Neuronal stem cell (in vitro differentiated cells): ENCODE measurements at regions not wholly inside any gene's neighbourhood (a gene's known extent, or its start where the extent isn't known, plus 50 kb on each side); places are given as distances from the start of the nearest gene placed in this dataset.

Experiments used
- DNase-seq: peaks from one replicate; pipeline ENCODE4 v3.0.0-alpha.2; 2013; ENCODE audit warnings: low spot score
- H2AFZ ChIP-seq: one replicate; pipeline ENCODE4 v1.6.1; 2013; ENCODE audit warnings: mild to moderate bottlenecking, low read length, inconsistent platforms
- H2AK5ac ChIP-seq: 2 replicates; pipeline ENCODE4 v1.6.1; 2013; ENCODE audit warnings: low read depth, mild to moderate bottlenecking, inconsistent platforms, low read length, moderate library complexity, mixed read lengths
- H2BK120ac ChIP-seq: 2 replicates; pipeline ENCODE4 v1.6.1; 2013; ENCODE audit warnings: low read depth, mild to moderate bottlenecking, inconsistent platforms, low read length, moderate library complexity, mixed read lengths
- H2BK12ac ChIP-seq: one replicate; pipeline ENCODE4 v1.6.1; 2013; ENCODE audit warnings: low read length, inconsistent platforms
- H2BK15ac ChIP-seq: 2 replicates; pipeline ENCODE4 v1.6.1; 2013; ENCODE audit warnings: mild to moderate bottlenecking, low read length, inconsistent platforms, mixed read lengths
- H2BK5ac ChIP-seq: one replicate; pipeline ENCODE4 v1.6.1; 2013; ENCODE audit warnings: inconsistent platforms, mild to moderate bottlenecking, low read length, moderate library complexity
- H3K14ac ChIP-seq: one replicate; pipeline ENCODE4 v1.6.1; 2013; ENCODE audit warnings: low read length, inconsistent platforms
- H3K18ac ChIP-seq: 2 replicates; pipeline ENCODE4 v1.6.1; 2013; ENCODE audit warnings: low read length, inconsistent platforms
- H3K23ac ChIP-seq: 2 replicates; pipeline ENCODE4 v1.6.1; 2013; ENCODE audit warnings: low read depth, mild to moderate bottlenecking, mixed read lengths, low read length, inconsistent platforms; ENCODE audit not compliant: poor library complexity
- H3K27ac ChIP-seq: replicated peaks from 3 replicates; pipeline ENCODE4 v1.5.1; 2013; ENCODE audit warnings: low read length, inconsistent platforms
- H3K27me3 ChIP-seq, 3 experiments: 2 replicates each; pipeline ENCODE4 v1.6.1; 2013; ENCODE audit warnings: low read length in 3 of 3, mild to moderate bottlenecking in 2 of 3, inconsistent platforms in 1 of 3, low read depth in 1 of 3, mixed read lengths in 1 of 3, moderate library complexity in 1 of 3; ENCODE audit not compliant: control insufficient read depth in 3 of 3, insufficient read depth in 3 of 3
- H3K36me3 ChIP-seq, 2 donors: replicated peaks in 1 of 2; 2 replicates each; pipeline ENCODE4 v1.6.1; 2013; ENCODE audit warnings: low read length in 2 of 2; ENCODE audit not compliant: control insufficient read depth in 2 of 2, insufficient read depth in 2 of 2
- H3K4ac ChIP-seq: 2 replicates; pipeline ENCODE4 v1.6.1; 2013; ENCODE audit warnings: inconsistent platforms, mild to moderate bottlenecking, low read length, moderate library complexity
- H3K4me1 ChIP-seq, 2 donors: 1 replicate in 1 of 2; 2 replicates in 1 of 2; pipeline ENCODE4 v1.6.1; 2013; ENCODE audit warnings: low read length in 2 of 2, low read depth in 1 of 2; ENCODE audit not compliant: control insufficient read depth in 2 of 2, insufficient read depth in 1 of 2
- H3K4me2 ChIP-seq: one replicate; pipeline ENCODE4 v1.6.1; 2013; ENCODE audit warnings: mild to moderate bottlenecking, low read length, inconsistent platforms; ENCODE audit not compliant: insufficient read depth, poor library complexity, severe bottlenecking
- H3K4me3 ChIP-seq, 2 donors: 2 replicates each; pipeline ENCODE4 v1.5.1; 2013; ENCODE audit warnings: low read length in 2 of 2, mild to moderate bottlenecking in 2 of 2, inconsistent platforms in 1 of 2, moderate library complexity in 1 of 2
- H3K79me1 ChIP-seq: one replicate; pipeline ENCODE4 v1.6.1; 2013; ENCODE audit warnings: low read depth, mild to moderate bottlenecking, inconsistent platforms, low read length, moderate library complexity
- H3K9ac ChIP-seq: one replicate; pipeline ENCODE4 v1.6.1; 2013; ENCODE audit warnings: mild to moderate bottlenecking, low read depth, low read length, inconsistent platforms; ENCODE audit not compliant: poor library complexity
- H3K9me3 ChIP-seq, 2 donors: replicated peaks in 1 of 2; 2 replicates each; pipeline versions ENCODE3 to v1.6.1; 2013; ENCODE audit warnings: low read length in 2 of 2, mild to moderate bottlenecking in 2 of 2, inconsistent platforms in 1 of 2, low read depth in 1 of 2, mixed read lengths in 1 of 2, moderate library complexity in 1 of 2; ENCODE audit not compliant: control insufficient read depth in 2 of 2, insufficient read depth in 1 of 2
- H4K8ac ChIP-seq: one replicate; pipeline ENCODE4 v1.6.1; 2013; ENCODE audit warnings: low read depth, mild to moderate bottlenecking, inconsistent platforms, low read length, moderate library complexity
- H4K91ac ChIP-seq: one replicate; pipeline ENCODE4 v1.6.1; 2013; ENCODE audit warnings: low read length, low read depth, mild to moderate bottlenecking, inconsistent platforms; ENCODE audit not compliant: poor library complexity
- whole genome bisulfite sequencing, 2 donors: extraction: QIAGEN DNeasy Blood & Tissue Kit; methylation state at CpG; one replicate each; pipeline ENCODE4 v1.1.7; 2013; ENCODE audit warnings: missing lambda C conversion rate in 2 of 2, mixed read lengths in 1 of 2; ENCODE audit not compliant: insufficient read length in 2 of 2, insufficient replicate concordance in 1 of 2; ENCODE audit errors: extremely low coverage in 2 of 2; 5-methylcytosine and 5-hydroxymethylcytosine counted together

DNA sequence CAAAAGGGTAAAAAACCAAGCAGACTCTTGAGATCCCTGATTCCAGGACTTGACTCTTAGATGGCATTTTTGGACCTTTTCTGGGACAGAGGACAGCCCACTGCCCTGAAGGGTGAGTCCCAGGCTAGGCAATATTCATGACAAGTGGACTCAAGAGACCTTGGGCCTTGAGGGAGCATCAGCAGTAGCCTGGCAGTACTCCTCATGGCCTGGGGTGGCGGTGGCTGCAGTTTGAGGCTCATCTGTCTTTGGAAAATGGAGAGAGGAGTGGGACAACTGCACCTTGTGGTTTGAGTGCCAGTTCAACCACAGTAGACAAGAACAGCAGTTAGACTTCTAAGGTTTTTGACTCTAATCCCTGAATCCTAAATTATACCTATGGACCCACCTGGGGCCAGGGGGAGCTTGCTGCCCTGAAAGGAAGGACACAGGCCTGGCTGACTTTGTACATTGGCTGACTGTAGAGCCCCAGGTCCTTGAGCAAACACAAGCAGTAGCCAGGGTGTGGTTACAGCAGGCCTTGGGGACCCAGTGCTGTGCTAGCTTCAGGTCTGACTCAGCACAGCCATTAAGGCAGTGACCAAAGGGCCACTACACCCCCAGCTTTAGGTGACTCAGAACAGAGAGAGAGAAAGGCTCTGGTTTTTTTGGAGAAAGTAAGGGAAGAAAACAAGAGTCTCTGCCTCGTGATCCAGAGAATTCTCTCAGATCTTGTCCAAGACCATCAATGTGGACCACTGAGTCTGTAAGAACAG, 1023.2 kb downstream of the KCNT2 start:
- no peak overlapping the region for H2BK12ac ChIP-seq
- no peak overlapping the region for H3K4me2 ChIP-seq
- no peak overlapping the region for H3K4ac ChIP-seq
- H3K18ac ChIP-seq: no peak overlapping the region
- H4K91ac ChIP-seq: no peak overlapping the region
- H2BK5ac ChIP-seq: no peak overlapping the region
- H3K27me3 ChIP-seq: no peaks in the 10 kb centered on the region
- no peak overlapping the region for H3K9ac ChIP-seq
- H2BK120ac ChIP-seq: no peak overlapping the region
- H2AK5ac ChIP-seq: no peak overlapping the region
- WGBS, 2 donors: no CpG with 5 or more reads among the region's 2 CpGs
- H3K4me3 ChIP-seq: no peak overlapping the region
- H2AFZ ChIP-seq: no peak overlapping the region
- H3K9me3 ChIP-seq: no peaks in the 10 kb centered on the region
- H3K14ac ChIP-seq: no peak overlapping the region
- DNase-seq: no peak
- H3K4me1 ChIP-seq: no peaks in the 10 kb centered on the region
- no peak overlapping the region for H3K27ac ChIP-seq
- no peaks in the 10 kb centered on the region for H3K79me1 ChIP-seq
- no peak overlapping the region for H4K8ac ChIP-seq
- no peaks in the 10 kb centered on the region for H3K36me3 ChIP-seq
- no peak overlapping the region for H3K23ac ChIP-seq
- no peak overlapping the region for H2BK15ac ChIP-seq

DNA sequence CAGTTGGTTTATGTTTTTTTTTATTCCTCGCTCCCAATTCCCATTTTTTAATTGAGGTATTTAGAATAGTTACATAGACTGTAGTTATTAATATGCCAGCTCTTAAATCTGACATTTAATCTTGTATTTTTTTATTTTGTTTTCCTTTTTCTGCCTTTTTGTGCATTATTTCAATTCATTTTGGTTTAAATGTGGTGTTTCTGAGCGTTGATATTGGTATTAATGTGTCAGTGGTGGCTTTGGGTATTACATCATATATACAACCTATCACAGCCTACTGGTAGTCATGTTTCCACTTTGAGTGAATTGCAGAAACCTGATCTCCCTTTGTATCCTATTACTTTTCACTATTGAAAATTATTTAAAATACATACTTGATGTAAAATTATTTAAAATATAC, 1027.3 kb downstream of the KCNT2 start:
- Histone ChIP-seq H3K27me3 (peaks cover 0 to 1% (median 0%) of the 10 kb centered on the region in 3 experiments), H2BK15ac (no peak overlapping the region), H2AK5ac (no peak overlapping the region), H3K4me2 (no peak overlapping the region), H3K9ac (no peak overlapping the region), H2AFZ (no peak overlapping the region), H4K91ac (no peak overlapping the region), H3K79me1 (no peaks in the 10 kb centered on the region), H3K4ac (no peak overlapping the region), H3K4me1 (no peaks in the 10 kb centered on the region), H3K23ac (no peak overlapping the region), H2BK5ac (no peak overlapping the region), H3K36me3 (no peaks in the 10 kb centered on the region), H3K27ac (no peak overlapping the region), H3K4me3 (no peak overlapping the region), H2BK12ac (no peak overlapping the region), H2BK120ac (no peak overlapping the region), H3K14ac (no peak overlapping the region), H3K18ac (no peak overlapping the region), H3K9me3 (peaks cover 0 to 3% of the 10 kb centered on the region in 2 donors), H4K8ac (no peak overlapping the region)
- no peak for DNase-seq
- WGBS, 2 donors: no CpG with 5 or more reads among the region's 2 CpGs

- H3K14ac ChIP-seq: no peak overlapping the region
- no peak for DNase-seq
- H3K79me1 ChIP-seq: no peaks in the 10 kb centered on the region
- H3K27ac ChIP-seq: no peak overlapping the region
- no peak overlapping the region for H2AK5ac ChIP-seq
- H2BK12ac ChIP-seq: no peak overlapping the region
- H3K9ac ChIP-seq: no peak overlapping the region
- WGBS, 2 donors: no CpG with 5 or more reads among the region's 2 CpGs
- H2BK15ac ChIP-seq: no peak overlapping the region
- no peak overlapping the region for H4K8ac ChIP-seq
- no peak overlapping the region for H3K4me3 ChIP-seq
- H3K4ac ChIP-seq: no peak overlapping the region
- no peak overlapping the region for H4K91ac ChIP-seq
- H2BK120ac ChIP-seq: no peak overlapping the region
- H2BK5ac ChIP-seq: no peak overlapping the region
- no peak overlapping the region for H3K23ac ChIP-seq
- peaks cover 0 to 1% (median 0%) of the 10 kb centered on the region in 3 experiments for H3K27me3 ChIP-seq
- H3K9me3 ChIP-seq: peaks cover 0 to 3% of the 10 kb centered on the region in 2 donors
- no peak overlapping the region for H2AFZ ChIP-seq
- H3K4me2 ChIP-seq: no peak overlapping the region
- no peaks in the 10 kb centered on the region for H3K36me3 ChIP-seq
- no peaks in the 10 kb centered on the region for H3K4me1 ChIP-seq
- H3K18ac ChIP-seq: no peak overlapping the region
Measured at GRCh38 chr1:195577748-195578147, 1030.5 kb downstream of the KCNT2 start.

DNA sequence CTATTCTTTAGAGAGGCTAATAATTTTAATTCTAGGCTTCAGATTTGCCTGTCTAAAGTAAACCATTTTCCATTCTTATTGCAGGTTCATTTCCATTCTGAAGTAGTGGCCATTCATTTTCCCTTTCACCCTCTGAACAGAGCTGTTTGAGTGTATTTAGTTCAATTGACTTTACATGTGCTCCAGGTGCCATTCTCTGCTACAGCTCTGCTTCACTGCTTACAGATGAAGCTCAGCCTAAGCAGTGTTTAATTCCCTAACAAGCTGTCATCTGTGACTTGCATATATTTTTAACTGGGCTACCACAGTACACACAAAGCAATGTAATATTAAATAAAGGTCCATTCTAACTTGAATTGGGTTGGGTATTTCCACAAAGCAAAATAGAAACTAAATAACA, 1031.6 kb downstream of the KCNT2 start:
- H3K14ac ChIP-seq: no peak overlapping the region
- no peak overlapping the region for H2AK5ac ChIP-seq
- no peak overlapping the region for H2BK5ac ChIP-seq
- H2BK15ac ChIP-seq: no peak overlapping the region
- DNase-seq: no peak
- H3K9ac ChIP-seq: no peak overlapping the region
- no peak overlapping the region for H4K8ac ChIP-seq
- peaks cover 0 to 3% of the 10 kb centered on the region in 2 donors for H3K9me3 ChIP-seq
- H3K4ac ChIP-seq: no peak overlapping the region
- H2AFZ ChIP-seq: no peak overlapping the region
- H3K4me3 ChIP-seq: no peak overlapping the region
- H2BK12ac ChIP-seq: no peak overlapping the region
- no peak overlapping the region for H3K18ac ChIP-seq
- no peak overlapping the region for H3K4me2 ChIP-seq
- no peak overlapping the region for H4K91ac ChIP-seq
- H3K36me3 ChIP-seq: no peaks in the 10 kb centered on the region
- no peak overlapping the region for H2BK120ac ChIP-seq
- no peak overlapping the region for H3K27ac ChIP-seq
- peaks cover 0 to 1% (median 0%) of the 10 kb centered on the region in 3 experiments for H3K27me3 ChIP-seq
- H3K23ac ChIP-seq: no peak overlapping the region
- no peaks in the 10 kb centered on the region for H3K4me1 ChIP-seq
- H3K79me1 ChIP-seq: no peaks in the 10 kb centered on the region
